ENCODE measurements at regions not wholly inside any gene's neighbourhood (a gene's known extent, or its start where the extent isn't known, plus 50 kb on each side); places are given as distances from the start of the nearest gene placed in this dataset.

GRCh38 chr15:47622055-47622454 lies 95.2 kb upstream of the SEMA6D start:
- Mint-ChIP-seq H3K4me3 (no peak overlapping the region), H3K27ac (no peak overlapping the region), H3K4me1 (ENCODE audit: low read depth) (no peaks in the 10 kb centered on the region), H3K9me3 (no peaks in the 10 kb centered on the region), H3K36me3 (ENCODE audit: low read depth) (no peaks in the 10 kb centered on the region), H3K27me3 (peaks cover 2% of the 10 kb centered on the region)
- intact Hi-C loops (cut with micrococcal nuclease): no loop called here

DNA sequence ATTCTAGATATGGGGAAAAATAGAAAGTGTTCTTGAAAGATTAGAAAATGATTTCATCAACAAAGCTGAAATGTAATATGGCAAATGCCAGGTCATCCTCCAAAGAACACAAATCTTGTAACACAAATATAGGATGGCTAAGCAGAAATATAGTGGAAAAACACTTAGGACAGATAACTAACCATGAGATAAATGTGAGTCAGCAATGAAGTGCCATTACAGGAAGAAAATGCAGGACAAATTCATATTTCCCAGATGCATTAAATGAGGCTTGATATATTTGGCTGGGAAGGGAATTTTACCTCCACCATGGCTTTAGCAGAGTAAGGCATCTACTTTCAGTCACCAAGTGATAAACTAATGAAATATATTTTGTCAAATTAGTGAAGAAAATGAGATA lies 92.8 kb upstream of the SEMA6D start:
- H3K4me1 Mint-ChIP-seq (ENCODE audit: low read depth): no peaks in the 10 kb centered on the region
- no peak overlapping the region for H3K4me3 Mint-ChIP-seq
- H3K27ac Mint-ChIP-seq: no peak overlapping the region
- intact Hi-C loops (cut with micrococcal nuclease): no loop called here
- H3K36me3 Mint-ChIP-seq (ENCODE audit: low read depth): no peaks in the 10 kb centered on the region
- peaks cover 2% of the 10 kb centered on the region for H3K27me3 Mint-ChIP-seq
- no peaks in the 10 kb centered on the region for H3K9me3 Mint-ChIP-seq

GRCh38 chr15:47639042-47639441 lies 78.3 kb upstream of the SEMA6D start:
- no peak overlapping the region for H3K27ac Mint-ChIP-seq
- H3K27me3 Mint-ChIP-seq: no peaks in the 10 kb centered on the region
- H3K4me3 Mint-ChIP-seq: no peak overlapping the region
- intact Hi-C loops (cut with micrococcal nuclease): no loop called here
- no peaks in the 10 kb centered on the region for H3K36me3 Mint-ChIP-seq (ENCODE audit: low read depth)
- H3K9me3 Mint-ChIP-seq: peaks cover 6% of the 10 kb centered on the region
- no peaks in the 10 kb centered on the region for H3K4me1 Mint-ChIP-seq (ENCODE audit: low read depth)

- H3K4me1 Mint-ChIP-seq (ENCODE audit: low read depth): no peaks in the 10 kb centered on the region
- no peaks in the 10 kb centered on the region for H3K36me3 Mint-ChIP-seq (ENCODE audit: low read depth)
- H3K9me3 Mint-ChIP-seq: no peaks in the 10 kb centered on the region
- H3K27ac Mint-ChIP-seq: no peak overlapping the region
- no peaks in the 10 kb centered on the region for H3K27me3 Mint-ChIP-seq
- no peak overlapping the region for H3K4me3 Mint-ChIP-seq
- intact Hi-C loops (cut with micrococcal nuclease): no loop called here
Measured at GRCh38 chr15:47640079-47640478, 77.2 kb upstream of the SEMA6D start.

GRCh38 chr15:47640901-47641300 lies 76.4 kb upstream of the SEMA6D start:
- no peaks in the 10 kb centered on the region for H3K9me3 Mint-ChIP-seq
- H3K36me3 Mint-ChIP-seq (ENCODE audit: low read depth): no peaks in the 10 kb centered on the region
- no peak overlapping the region for H3K4me3 Mint-ChIP-seq

DNA sequence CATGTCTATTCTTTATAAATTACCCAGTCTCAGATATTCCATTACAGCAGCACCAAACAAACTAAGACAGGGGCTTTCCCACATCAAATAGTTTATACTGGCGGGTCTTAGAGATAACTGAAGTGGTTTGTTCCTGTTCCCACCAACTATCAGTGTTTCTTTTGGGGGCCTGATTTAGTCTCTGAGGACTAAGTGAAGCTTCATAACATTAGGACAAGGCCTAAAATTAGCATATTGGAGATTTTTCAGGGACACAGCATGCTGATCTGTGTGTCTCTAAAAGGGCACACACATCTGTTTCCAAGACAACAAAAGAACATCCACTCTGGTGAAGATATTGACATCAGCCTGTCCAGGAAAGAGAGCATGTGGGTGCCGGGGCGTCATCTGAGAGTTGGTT lies 72.6 kb upstream of the SEMA6D start:
- intact Hi-C loops (cut with micrococcal nuclease): no loop called here
- Mint-ChIP-seq H3K4me3 (no peak overlapping the region), H3K27ac (no peak overlapping the region), H3K27me3 (no peaks in the 10 kb centered on the region), H3K36me3 (ENCODE audit: low read depth) (no peaks in the 10 kb centered on the region), H3K9me3 (no peaks in the 10 kb centered on the region), H3K4me1 (ENCODE audit: low read depth) (no peaks in the 10 kb centered on the region)

More at GRCh38 chr15:47640901-47641300, 76.4 kb upstream of the SEMA6D start:
- intact Hi-C loops (cut with micrococcal nuclease): no loop called here
- no peaks in the 10 kb centered on the region for H3K4me1 Mint-ChIP-seq (ENCODE audit: low read depth)
- H3K27ac Mint-ChIP-seq: no peak overlapping the region
- no peaks in the 10 kb centered on the region for H3K27me3 Mint-ChIP-seq

- intact Hi-C loops (cut with micrococcal nuclease): no loop called here
- Mint-ChIP-seq H3K4me1 (ENCODE audit: low read depth) (no peaks in the 10 kb centered on the region), H3K27ac (no peak overlapping the region), H3K27me3 (peaks cover 1% of the 10 kb centered on the region), H3K36me3 (ENCODE audit: low read depth) (no peaks in the 10 kb centered on the region), H3K9me3 (no peaks in the 10 kb centered on the region), H3K4me3 (no peak overlapping the region)
Measured at GRCh38 chr15:47650564-47650963, 66.7 kb upstream of the SEMA6D start.

DNA sequence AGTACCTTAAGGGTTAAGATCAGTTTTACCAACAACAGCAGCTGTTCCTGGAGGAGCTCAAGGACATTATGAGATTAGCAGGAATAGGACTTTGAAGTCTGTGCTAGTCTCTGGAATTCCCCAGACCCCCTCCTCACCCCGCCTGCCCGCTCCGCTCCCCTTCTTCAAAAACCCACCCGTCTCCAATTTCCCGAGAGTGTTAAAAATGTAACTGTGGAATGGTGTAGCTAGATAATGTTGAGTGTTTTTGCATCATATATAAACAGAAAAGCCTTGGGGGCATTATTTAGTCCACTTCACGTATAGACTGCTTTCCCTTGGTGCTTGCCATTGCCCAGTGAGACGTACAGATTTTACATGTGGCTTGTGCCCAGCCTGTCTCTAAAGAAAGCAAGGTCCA lies 65.0 kb upstream of the SEMA6D start:
- Mint-ChIP-seq H3K4me1 (ENCODE audit: low read depth) (no peaks in the 10 kb centered on the region), H3K4me3 (no peak overlapping the region), H3K27ac (no peak overlapping the region), H3K36me3 (ENCODE audit: low read depth) (no peaks in the 10 kb centered on the region), H3K27me3 (peaks cover 1% of the 10 kb centered on the region), H3K9me3 (no peaks in the 10 kb centered on the region)
- intact Hi-C loops (cut with micrococcal nuclease): no loop called here

DNA sequence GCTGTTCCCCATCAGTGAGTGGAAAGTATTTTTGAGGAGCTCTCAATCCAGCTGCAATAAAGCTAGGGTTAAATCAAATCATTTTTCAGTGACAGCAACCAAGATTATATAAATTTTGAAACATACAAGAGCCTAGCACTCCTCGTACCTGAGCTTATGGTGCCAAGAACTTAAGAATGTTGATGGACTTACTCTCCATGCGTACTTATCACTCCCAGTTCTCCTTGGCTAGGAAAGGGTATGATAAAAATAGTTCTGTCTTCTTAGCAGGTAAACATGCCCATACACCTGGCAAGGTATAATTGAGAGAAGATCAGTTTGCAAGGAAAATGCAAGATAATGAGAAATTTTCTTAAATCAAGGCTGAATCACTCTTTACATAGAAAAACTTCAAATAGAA lies 64.5 kb upstream of the SEMA6D start:
- intact Hi-C loops (cut with micrococcal nuclease): no loop called here
- H3K27ac Mint-ChIP-seq: no peak overlapping the region
- no peak overlapping the region for H3K4me3 Mint-ChIP-seq
- H3K9me3 Mint-ChIP-seq: no peaks in the 10 kb centered on the region
- no peaks in the 10 kb centered on the region for H3K4me1 Mint-ChIP-seq (ENCODE audit: low read depth)
- no peaks in the 10 kb centered on the region for H3K36me3 Mint-ChIP-seq (ENCODE audit: low read depth)
- H3K27me3 Mint-ChIP-seq: peaks cover 1% of the 10 kb centered on the region

DNA sequence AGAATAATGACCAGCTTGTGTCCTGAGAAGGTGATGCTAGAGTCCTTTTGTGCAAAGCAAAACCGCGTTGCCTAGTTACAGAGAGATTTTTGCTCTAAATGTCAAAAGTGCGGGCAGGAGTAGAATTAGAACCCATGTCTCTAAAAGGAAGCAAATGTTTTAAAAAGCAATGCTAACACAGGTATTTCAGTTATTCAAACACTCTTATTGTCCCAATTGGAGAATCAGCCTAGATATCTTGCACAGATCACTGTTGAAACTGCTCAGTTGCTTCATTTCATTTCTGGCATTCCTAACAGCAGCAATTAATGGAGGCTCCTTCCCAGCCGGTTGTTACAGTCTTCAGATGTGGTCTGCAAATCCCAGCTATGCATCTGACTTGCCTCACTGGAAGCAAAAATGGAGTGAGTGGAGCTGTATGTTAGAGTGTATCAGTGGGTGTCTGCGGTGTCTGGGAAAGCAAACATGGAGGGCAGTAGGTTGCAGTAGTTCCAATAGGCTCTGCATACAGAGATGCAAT lies 55.6 kb upstream of the SEMA6D start:
- Mint-ChIP-seq H3K27ac (no peak overlapping the region), H3K9me3 (no peaks in the 10 kb centered on the region), H3K4me1 (ENCODE audit: low read depth) (peaks cover 6% of the 10 kb centered on the region), H3K36me3 (ENCODE audit: low read depth) (no peaks in the 10 kb centered on the region), H3K27me3 (no peaks in the 10 kb centered on the region), H3K4me3 (no peak overlapping the region)
- intact Hi-C loops (cut with micrococcal nuclease): no loop called here

- intact Hi-C loops (cut with micrococcal nuclease): no loop called here
- Mint-ChIP-seq H3K27me3 (no peaks in the 10 kb centered on the region), H3K4me3 (no peak overlapping the region), H3K9me3 (no peaks in the 10 kb centered on the region), H3K4me1 (ENCODE audit: low read depth) (peaks cover 6% of the 10 kb centered on the region), H3K36me3 (ENCODE audit: low read depth) (no peaks in the 10 kb centered on the region), H3K27ac (no peak overlapping the region)
Measured at GRCh38 chr15:47663101-47663500, 54.2 kb upstream of the SEMA6D start.
